CD14-positive monocyte (primary cell): ENCODE measurements at regions not wholly inside any gene's neighbourhood (a gene's known extent, or its start where the extent isn't known, plus 50 kb on each side); places are given as distances from the start of the nearest gene placed in this dataset.

Experiments
- DNase-seq, 3 donors: peaks; one replicate each; pipeline ENCODE4 v3.0.0-alpha.2; 2011 to 2022
- H2AFZ ChIP-seq: 2 replicates; pipeline ENCODE4 v1.6.0; 2012; ENCODE audit warnings: mild to moderate bottlenecking, low read depth, low read length, inconsistent platforms; ENCODE audit not compliant: insufficient read depth, poor library complexity, severe bottlenecking
- H3K27ac ChIP-seq, 2 donors: 1 replicate in 1 of 2; 2 replicates in 1 of 2; pipeline ENCODE4 v1.5.1; 2012 to 2013; ENCODE audit warnings: low read length in 2 of 2, control low read depth in 1 of 2, inconsistent platforms in 1 of 2, low read depth in 1 of 2, mild to moderate bottlenecking in 1 of 2
- H3K27me3 ChIP-seq, 2 donors: one replicate each; pipeline versions ENCODE4 v1.6.0 to v1.6.1; 2011 to 2013; ENCODE audit warnings: low read length in 2 of 2; ENCODE audit not compliant: control insufficient read depth in 2 of 2, insufficient read depth in 2 of 2
- H3K36me3 ChIP-seq, 2 donors: replicated peaks in 1 of 2; 1 replicate in 1 of 2; 2 replicates in 1 of 2; pipeline versions ENCODE4 v1.5.1 to v1.6.1; 2012 to 2013; ENCODE audit warnings: low read length in 2 of 2, control low read depth in 1 of 2, inconsistent platforms in 1 of 2, mild to moderate bottlenecking in 1 of 2; ENCODE audit not compliant: insufficient read depth in 2 of 2, control insufficient read depth in 1 of 2
- H3K4me1 ChIP-seq, 2 donors: 1 replicate in 1 of 2; 2 replicates in 1 of 2; pipeline versions ENCODE4 v1.5.1 to v1.6.1; 2012 to 2013; ENCODE audit warnings: low read length in 2 of 2, control low read depth in 1 of 2, inconsistent platforms in 1 of 2, mild to moderate bottlenecking in 1 of 2, moderate library complexity in 1 of 2; ENCODE audit not compliant: insufficient read depth in 2 of 2, control insufficient read depth in 1 of 2
- H3K4me2 ChIP-seq: replicated peaks from 2 replicates; pipeline ENCODE3; 2012; ENCODE audit warnings: low read length, moderate library complexity, mild to moderate bottlenecking; ENCODE audit not compliant: poor library complexity, severe bottlenecking; ENCODE audit errors: extremely low read depth
- H3K4me3 ChIP-seq, 3 experiments: fragments of 200-600 bp in 1 of 3; sonication (generic) in 1 of 3; replicated peaks in 1 of 3; 1 replicate in 2 of 3; 2 replicates in 1 of 3; pipeline ENCODE4 v1.5.1; 2011 to 2013; ENCODE audit warnings: low read length in 3 of 3, mild to moderate bottlenecking in 3 of 3, control low read depth in 2 of 3, low read depth in 2 of 3, inconsistent platforms in 1 of 3, moderate library complexity in 1 of 3
- H3K79me2 ChIP-seq: 2 replicates; pipeline ENCODE4 v1.6.0; 2012; ENCODE audit warnings: mild to moderate bottlenecking, control low read depth, inconsistent platforms, low read length, moderate library complexity; ENCODE audit not compliant: insufficient read depth
- H3K9ac ChIP-seq: 2 replicates; pipeline ENCODE4 v1.6.0; 2017; ENCODE audit warnings: low read length, mild to moderate bottlenecking; ENCODE audit not compliant: insufficient read depth, poor library complexity, severe bottlenecking
- H3K9me3 ChIP-seq, 2 donors: replicated peaks in 1 of 2; 1 replicate in 1 of 2; 2 replicates in 1 of 2; pipeline versions ENCODE4 v1.5.1 to v1.6.1; 2012 to 2013; ENCODE audit warnings: low read length in 2 of 2, control low read depth in 1 of 2; ENCODE audit not compliant: control insufficient read depth in 1 of 2, insufficient read depth in 1 of 2
- H4K20me1 ChIP-seq: 2 replicates; pipeline ENCODE4 v1.6.0; 2012; ENCODE audit warnings: mild to moderate bottlenecking, low read length, control low read depth, moderate library complexity; ENCODE audit not compliant: insufficient read depth
- H3K27ac Mint-ChIP-seq, 7 donors: one replicate each; pipeline ENCODE4 v1.8.0; 2020; ENCODE audit warnings: mild to moderate bottlenecking in 7 of 7, mixed read lengths in 7 of 7, moderate library complexity in 6 of 7, inconsistent platforms in 2 of 7
- H3K27me3 Mint-ChIP-seq, 3 donors: one replicate each; pipeline ENCODE4 v1.8.0; 2021 to 2022; ENCODE audit warnings: low read depth in 3 of 3, mild to moderate bottlenecking in 3 of 3, mixed read lengths in 3 of 3, moderate library complexity in 3 of 3, inconsistent platforms in 1 of 3
- H3K36me3 Mint-ChIP-seq, 2 donors: one replicate each; pipeline ENCODE4 v1.8.0; 2020; ENCODE audit warnings: mixed read lengths in 2 of 2, inconsistent platforms in 1 of 2, mild to moderate bottlenecking in 1 of 2
- H3K4me1 Mint-ChIP-seq: one replicate; pipeline ENCODE4 v1.8.0; 2020; ENCODE audit warnings: mild to moderate bottlenecking, mixed read lengths
- H3K4me3 Mint-ChIP-seq, 2 donors: one replicate each; pipeline ENCODE4 v1.8.0; 2020; ENCODE audit warnings: mild to moderate bottlenecking in 2 of 2, mixed read lengths in 2 of 2, moderate library complexity in 1 of 2
- H3K9me3 Mint-ChIP-seq, 7 donors: one replicate each; pipeline ENCODE4 v1.8.0; 2020 to 2022; ENCODE audit warnings: mixed read lengths in 7 of 7, mild to moderate bottlenecking in 6 of 7, moderate library complexity in 6 of 7, inconsistent platforms in 2 of 7
- CTCF ChIP-seq: fragments of 200-600 bp; IDR thresholded peaks from one replicate; pipeline ENCODE4 v1.8.0; 2022; ENCODE audit warnings: antibody characterized with exemption, mild to moderate bottlenecking
- WGBS: methylation state at CpG from one replicate; pipeline ENCODE4 v1.1.5; 2013; ENCODE audit warnings: missing lambda C conversion rate; ENCODE audit not compliant: insufficient coverage; 5-methylcytosine and 5-hydroxymethylcytosine counted together
- intact Hi-C, 2 donors: fragments of 100-400 bp; cut with micrococcal nuclease; formaldehyde crosslinking; loops; one replicate each; pipeline versions ENCODE4 v1.15.0 to v1.15.1; 2023

- Histone ChIP-seq H2AFZ (no peak overlapping the region), H3K27ac (no peak overlapping the region), H3K9ac (no peak overlapping the region), H3K9me3 (no peaks in the 10 kb centered on the region), H3K79me2 (no peaks in the 10 kb centered on the region), H3K4me1 (peaks cover 6 to 9% of the 10 kb centered on the region in 2 donors), H3K4me3 (no peak overlapping the region), H3K27me3 (no peaks in the 10 kb centered on the region), H3K36me3 (no peaks in the 10 kb centered on the region), H4K20me1 (no peaks in the 10 kb centered on the region), H3K4me2 (no peak overlapping the region)
- WGBS: 89% methylated on average over 10 of the region's 11 CpGs
- Mint-ChIP-seq H3K4me3 (no peak overlapping the region), H3K27me3 (peaks cover 0 to 1% (median 0%) of the 10 kb centered on the region in 3 donors), H3K9me3 (no peaks in the 10 kb centered on the region), H3K36me3 (no peaks in the 10 kb centered on the region), H3K27ac (no peak overlapping the region), H3K4me1 (peaks cover 26% of the 10 kb centered on the region)
- no peak for TF ChIP-seq CTCF
- intact Hi-C loops: no loop called here
- DNase-seq: no peak
Observed at GRCh38 chr2:42876326-42876751, 84.0 kb upstream of the HAAO start.

- H3K27me3 Mint-ChIP-seq: peaks cover 0 to under 1% (median 0%) of the 10 kb centered on the region in 3 donors
- intact Hi-C loops: no loop called here
- H2AFZ ChIP-seq: no peak overlapping the region
Observed at GRCh38 chr2:42875880-42876279, 83.5 kb upstream of the HAAO start.

More at GRCh38 chr2:42875880-42876279, 83.5 kb upstream of the HAAO start:
- Histone ChIP-seq H3K79me2 (no peaks in the 10 kb centered on the region), H3K4me2 (no peak overlapping the region), H3K4me1 (peaks cover 6 to 9% of the 10 kb centered on the region in 2 donors), H3K27ac (no peak overlapping the region), H4K20me1 (no peaks in the 10 kb centered on the region), H3K27me3 (no peaks in the 10 kb centered on the region), H3K9ac (no peak overlapping the region), H3K4me3 (no peak overlapping the region), H3K9me3 (no peaks in the 10 kb centered on the region), H3K36me3 (no peaks in the 10 kb centered on the region)
- Mint-ChIP-seq H3K27ac (no peak overlapping the region), H3K4me3 (no peak overlapping the region), H3K9me3 (peaks cover 0 to 2% (median 0%) of the 10 kb centered on the region in 7 donors), H3K36me3 (no peaks in the 10 kb centered on the region), H3K4me1 (peaks cover 26% of the 10 kb centered on the region)
- no peak for DNase-seq
- TF ChIP-seq CTCF: no peak
- WGBS: 61% methylated on average over 3 of the region's 3 CpGs
